NCI-H2171 treated with DMSO at 0.1 percent for 48 hours (cell line): ENCODE measurements at regions not wholly inside any gene's neighbourhood (a gene's known extent, or its start where the extent isn't known, plus 50 kb on each side); places are given as distances from the start of the nearest gene placed in this dataset.
A peak's percentile ranks its signal among the peaks of the same experiment; 100 is the strongest.
"Not testable (repeated sequence)": the region's sequence is repeated elsewhere in the genome, so short reads cannot be mapped to it uniquely, and the experiment has no call there.

Source experiments
- DNase-seq: peaks from one replicate; lab custom pipeline; 2025; lab: John Stamatoyannopoulos, UW

GRCh38 chr2:201946746-201947145 is 86.9 kb upstream of the FZD7 start:
- DNase-seq: not testable (repeated sequence)

GRCh38 chr2:201947287-201947686 is 86.4 kb upstream of the FZD7 start:
- DNase-seq: no peak

GRCh38 chr2:201949181-201949926 is 84.3 kb upstream of the FZD7 start:
- no peak for DNase-seq

- DNase-seq: no peak
Observed at GRCh38 chr2:201949927-201950246, 83.8 kb upstream of the FZD7 start.

- no peak for DNase-seq
Observed at GRCh38 chr2:201950606-201951005, 83.0 kb upstream of the FZD7 start.

GRCh38 chr2:201952187-201952586 is 81.5 kb upstream of the FZD7 start:
- peak; percentile 88 for DNase-seq

- no peak for DNase-seq
Observed at GRCh38 chr2:201953396-201953795, 80.3 kb upstream of the FZD7 start.

GRCh38 chr2:201953880-201954279 is 79.8 kb upstream of the FZD7 start:
- DNase-seq: no peak

- no peak for DNase-seq
Observed at GRCh38 chr2:201955231-201955630, 78.4 kb upstream of the FZD7 start.

- no peak for DNase-seq
Observed at GRCh38 chr2:201955702-201956141, 77.9 kb upstream of the FZD7 start.

GRCh38 chr2:201956361-201956760 is 77.3 kb upstream of the FZD7 start:
- no peak for DNase-seq

- no peak for DNase-seq
Observed at GRCh38 chr2:201957091-201957490, 76.6 kb upstream of the FZD7 start.

GRCh38 chr2:201959198-201959597 is 74.5 kb upstream of the FZD7 start:
- no peak for DNase-seq

GRCh38 chr2:201959626-201960025 is 74.0 kb upstream of the FZD7 start:
- peak; percentile 43 for DNase-seq

GRCh38 chr2:201960305-201960704 is 73.3 kb upstream of the FZD7 start:
- DNase-seq: peak; percentile 72

GRCh38 chr2:201961401-201961800 is 72.3 kb upstream of the FZD7 start:
- no peak for DNase-seq

GRCh38 chr2:201962774-201963562 is 70.7 kb upstream of the FZD7 start:
- no peak for DNase-seq

- DNase-seq: no peak
Observed at GRCh38 chr2:201964011-201964410, 69.6 kb upstream of the FZD7 start.

- DNase-seq: no peak
Observed at GRCh38 chr2:201964631-201965206, 68.9 kb upstream of the FZD7 start.

GRCh38 chr2:201965550-201965949 is 68.1 kb upstream of the FZD7 start:
- no peak for DNase-seq

- DNase-seq: peak; percentile 87
Observed at GRCh38 chr2:201966691-201967438, 66.8 kb upstream of the FZD7 start.

GRCh38 chr2:201968050-201968449 is 65.6 kb upstream of the FZD7 start:
- no peak for DNase-seq
